ENCODE measurements at regions not wholly inside any gene's neighbourhood (a gene's known extent, or its start where the extent isn't known, plus 50 kb on each side); places are given as distances from the start of the nearest gene placed in this dataset.
"Not testable (repeated sequence)": the region's sequence is repeated elsewhere in the genome, so short reads cannot be mapped to it uniquely, and the experiment has no call there.

GRCh38 chr2:129004485-129004884, 685.8 kb upstream of the HS6ST1 start:
- no peak for DNase-seq

- no peak for DNase-seq
Observed at GRCh38 chr2:129004940-129005490, 686.3 kb upstream of the HS6ST1 start.

- DNase-seq = no peak
Observed at GRCh38 chr2:129006135-129006886, 687.6 kb upstream of the HS6ST1 start.

- DNase-seq = no peak
Observed at GRCh38 chr2:129006901-129007300, 688.2 kb upstream of the HS6ST1 start.

- no peak for DNase-seq
Observed at GRCh38 chr2:129008055-129008880, 689.6 kb upstream of the HS6ST1 start.

- no peak for DNase-seq
Observed at GRCh38 chr2:129008881-129009554, 690.4 kb upstream of the HS6ST1 start.

GRCh38 chr2:129009555-129010146, 691.0 kb upstream of the HS6ST1 start:
- DNase-seq = no peak

- no peak for DNase-seq
Observed at GRCh38 chr2:129010262-129010661, 691.6 kb upstream of the HS6ST1 start.

GRCh38 chr2:129011466-129012061, 692.9 kb upstream of the HS6ST1 start:
- DNase-seq = no peak

GRCh38 chr2:129014432-129014831, 695.8 kb upstream of the HS6ST1 start:
- DNase-seq = no peak

- DNase-seq = no peak
Observed at GRCh38 chr2:129015397-129016285, 697.0 kb upstream of the HS6ST1 start.

- no peak for DNase-seq
Observed at GRCh38 chr2:129016972-129017371, 698.3 kb upstream of the HS6ST1 start.

GRCh38 chr2:129024796-129025195, 706.1 kb upstream of the HS6ST1 start:
- DNase-seq = no peak

GRCh38 chr2:129035992-129036391, 717.3 kb upstream of the HS6ST1 start:
- no peak for DNase-seq

- not testable (repeated sequence) for DNase-seq
Observed at GRCh38 chr2:129043677-129044076, 725.0 kb upstream of the HS6ST1 start.

GRCh38 chr2:129046475-129046874, 727.8 kb upstream of the HS6ST1 start:
- DNase-seq = not testable (repeated sequence)

GRCh38 chr2:129050101-129050500, 731.4 kb upstream of the HS6ST1 start:
- DNase-seq = no peak

GRCh38 chr2:129055242-129055641, 736.6 kb upstream of the HS6ST1 start:
- DNase-seq = no peak

GRCh38 chr2:129055824-129056223, 737.2 kb upstream of the HS6ST1 start:
- no peak for DNase-seq

GRCh38 chr2:129056309-129056958, 737.8 kb upstream of the HS6ST1 start:
- DNase-seq = no peak

- no peak for DNase-seq
Observed at GRCh38 chr2:129056959-129057317, 738.3 kb upstream of the HS6ST1 start.
